IPS DF 6.9 (cell line): ENCODE measurements at regions not wholly inside any gene's neighbourhood (a gene's known extent, or its start where the extent isn't known, plus 50 kb on each side); places are given as distances from the start of the nearest gene placed in this dataset.

Experiments
- DNase-seq: peaks from one replicate; pipeline ENCODE4 v3.0.0-alpha.2; 2013; ENCODE audit warnings: low read depth, low spot score
- H3K27ac ChIP-seq: one replicate; pipeline ENCODE4 v1.5.1; 2013; ENCODE audit warnings: low read length, control low read depth
- H3K27me3 ChIP-seq: 2 replicates; pipeline ENCODE4 v1.6.1; 2013; ENCODE audit warnings: mild to moderate bottlenecking, low read length; ENCODE audit not compliant: control insufficient read depth, insufficient read depth
- H3K36me3 ChIP-seq: 2 replicates; pipeline ENCODE4 v1.6.1; 2013; ENCODE audit warnings: low read length; ENCODE audit not compliant: control insufficient read depth, insufficient read depth
- H3K4me1 ChIP-seq: 2 replicates; pipeline ENCODE4 v1.6.1; 2013; ENCODE audit warnings: low read length; ENCODE audit not compliant: control insufficient read depth, insufficient read depth
- H3K4me3 ChIP-seq: 2 replicates; pipeline ENCODE4 v1.5.1; 2013; ENCODE audit warnings: mild to moderate bottlenecking, low read length
- H3K9me3 ChIP-seq: 2 replicates; pipeline ENCODE4 v1.6.1; 2013; ENCODE audit warnings: low read length, inconsistent platforms; ENCODE audit not compliant: control insufficient read depth, insufficient read depth
- WGBS: extraction: QIAGEN DNeasy Blood & Tissue Kit; methylation state at CpG from one replicate; pipeline ENCODE4 v1.1.7; 2013; ENCODE audit warnings: mixed read lengths, missing lambda C conversion rate; ENCODE audit not compliant: insufficient read length, insufficient coverage; 5-methylcytosine and 5-hydroxymethylcytosine counted together

- WGBS, result no CpG with 5 or more reads among the region's 2 CpGs
- Histone ChIP-seq H3K27ac (no peak overlapping the region), H3K27me3 (no peaks in the 10 kb centered on the region), H3K36me3 (no peaks in the 10 kb centered on the region), H3K9me3 (no peaks in the 10 kb centered on the region), H3K4me3 (no peak overlapping the region), H3K4me1 (no peaks in the 10 kb centered on the region)
- no peak for DNase-seq
These were observed 59.8 kb upstream of the GPM6A start for GRCh38 chr4:175871774-175872405.

- no peaks in the 10 kb centered on the region for H3K4me1 ChIP-seq
- no peaks in the 10 kb centered on the region for H3K27me3 ChIP-seq
- no peaks in the 10 kb centered on the region for H3K36me3 ChIP-seq
- DNase-seq, result no peak
- no peaks in the 10 kb centered on the region for H3K9me3 ChIP-seq
- H3K27ac ChIP-seq, result no peak overlapping the region
- H3K4me3 ChIP-seq, result no peak overlapping the region
- no CpG with 5 or more reads among the region's 1 CpG for WGBS
These were observed 61.6 kb upstream of the GPM6A start for GRCh38 chr4:175873707-175874106.

GRCh38 chr4:175874306-175874705, 62.2 kb upstream of the GPM6A start:
- H3K36me3 ChIP-seq, result no peaks in the 10 kb centered on the region
- H3K9me3 ChIP-seq, result no peaks in the 10 kb centered on the region
- DNase-seq, result no peak
- no peaks in the 10 kb centered on the region for H3K27me3 ChIP-seq
- H3K27ac ChIP-seq, result no peak overlapping the region
- H3K4me1 ChIP-seq, result no peaks in the 10 kb centered on the region
- H3K4me3 ChIP-seq, result no peak overlapping the region
- WGBS, result 100% methylated on average over 3 of the region's 5 CpGs

GRCh38 chr4:175875993-175876771, 64.1 kb upstream of the GPM6A start:
- no peaks in the 10 kb centered on the region for H3K27me3 ChIP-seq
- no peaks in the 10 kb centered on the region for H3K4me1 ChIP-seq
- no CpG with 5 or more reads among the region's 5 CpGs for WGBS
- H3K36me3 ChIP-seq, result no peaks in the 10 kb centered on the region
- H3K9me3 ChIP-seq, result no peaks in the 10 kb centered on the region
- H3K4me3 ChIP-seq, result no peak overlapping the region
- no peak for DNase-seq
- H3K27ac ChIP-seq, result no peak overlapping the region

GRCh38 chr4:175882891-175883290, 70.8 kb upstream of the GPM6A start:
- DNase-seq, result no peak
- Histone ChIP-seq H3K4me1 (no peaks in the 10 kb centered on the region), H3K9me3 (no peaks in the 10 kb centered on the region), H3K36me3 (no peaks in the 10 kb centered on the region), H3K27me3 (no peaks in the 10 kb centered on the region), H3K27ac (no peak overlapping the region), H3K4me3 (no peak overlapping the region)

- Histone ChIP-seq H3K27me3 (no peaks in the 10 kb centered on the region), H3K9me3 (no peaks in the 10 kb centered on the region), H3K4me3 (no peak overlapping the region), H3K4me1 (no peaks in the 10 kb centered on the region), H3K27ac (no peak overlapping the region), H3K36me3 (no peaks in the 10 kb centered on the region)
- no CpG with 5 or more reads among the region's 4 CpGs for WGBS
- DNase-seq, result no peak
These were observed 72.0 kb upstream of the GPM6A start for GRCh38 chr4:175884048-175884447.

GRCh38 chr4:175891231-175891630, 79.2 kb upstream of the GPM6A start:
- no peak overlapping the region for H3K4me3 ChIP-seq
- H3K27ac ChIP-seq, result no peak overlapping the region
- no peaks in the 10 kb centered on the region for H3K9me3 ChIP-seq
- no CpG with 5 or more reads among the region's 4 CpGs for WGBS
- DNase-seq, result no peak
- no peaks in the 10 kb centered on the region for H3K36me3 ChIP-seq
- no peaks in the 10 kb centered on the region for H3K27me3 ChIP-seq
- H3K4me1 ChIP-seq, result no peaks in the 10 kb centered on the region

GRCh38 chr4:175891851-175892250, 79.8 kb upstream of the GPM6A start:
- no peaks in the 10 kb centered on the region for H3K27me3 ChIP-seq
- no peaks in the 10 kb centered on the region for H3K36me3 ChIP-seq
- no peak for DNase-seq
- H3K9me3 ChIP-seq, result no peaks in the 10 kb centered on the region
- no CpG with 5 or more reads among the region's 2 CpGs for WGBS
- H3K4me1 ChIP-seq, result no peaks in the 10 kb centered on the region
- no peak overlapping the region for H3K27ac ChIP-seq
- no peak overlapping the region for H3K4me3 ChIP-seq

GRCh38 chr4:175905925-175906324, 93.9 kb upstream of the GPM6A start:
- Histone ChIP-seq H3K4me1 (no peaks in the 10 kb centered on the region), H3K9me3 (no peaks in the 10 kb centered on the region), H3K36me3 (no peaks in the 10 kb centered on the region), H3K27ac (no peak overlapping the region), H3K27me3 (no peaks in the 10 kb centered on the region), H3K4me3 (no peak overlapping the region)
- DNase-seq, result no peak
- no CpG with 5 or more reads among the region's 2 CpGs for WGBS

- Histone ChIP-seq H3K9me3 (no peaks in the 10 kb centered on the region), H3K4me3 (no peak overlapping the region), H3K27me3 (no peaks in the 10 kb centered on the region), H3K36me3 (no peaks in the 10 kb centered on the region), H3K27ac (no peak overlapping the region), H3K4me1 (no peaks in the 10 kb centered on the region)
- DNase-seq, result no peak
- WGBS, result no CpG with 5 or more reads among the region's 5 CpGs
These were observed 94.3 kb upstream of the GPM6A start for GRCh38 chr4:175906384-175906783.

GRCh38 chr4:175910700-175911099, 98.6 kb upstream of the GPM6A start:
- Histone ChIP-seq H3K4me1 (no peaks in the 10 kb centered on the region), H3K4me3 (no peak overlapping the region), H3K36me3 (no peaks in the 10 kb centered on the region), H3K9me3 (no peaks in the 10 kb centered on the region), H3K27ac (no peak overlapping the region), H3K27me3 (no peaks in the 10 kb centered on the region)
- no CpG with 5 or more reads among the region's 4 CpGs for WGBS
- DNase-seq, result no peak
